GM18909 (cell line): ENCODE measurements at regions not wholly inside any gene's neighbourhood (a gene's known extent, or its start where the extent isn't known, plus 50 kb on each side); places are given as distances from the start of the nearest gene placed in this dataset.

Source experiments
- ATAC-seq: cut with Tn5 transposase; IDR thresholded peaks from one replicate; pipeline ENCODE4 v1.9.1; 2021; ENCODE audit warnings: mild to moderate bottlenecking; ENCODE audit not compliant: unreplicated experiment, poor library complexity

GRCh38 chr6:102662851-102663250 lies 1269.3 kb downstream of the GRIK2 start:
- no peak for ATAC-seq

- ATAC-seq = no peak
Observed at GRCh38 chr6:102660303-102660702, 1266.8 kb downstream of the GRIK2 start.

GRCh38 chr6:102655823-102656222 lies 1262.3 kb downstream of the GRIK2 start:
- no peak for ATAC-seq

GRCh38 chr6:102641426-102641825 lies 1247.9 kb downstream of the GRIK2 start:
- no peak for ATAC-seq

GRCh38 chr6:102631921-102632320 lies 1238.4 kb downstream of the GRIK2 start:
- no peak for ATAC-seq

- ATAC-seq = no peak
Observed at GRCh38 chr6:102623201-102623600, 1229.7 kb downstream of the GRIK2 start.

GRCh38 chr6:102619585-102619984 lies 1226.1 kb downstream of the GRIK2 start:
- no peak for ATAC-seq

GRCh38 chr6:102582569-102582968 lies 1189.1 kb downstream of the GRIK2 start:
- ATAC-seq = no peak

- ATAC-seq = no peak
Observed at GRCh38 chr6:102581378-102582124, 1188.0 kb downstream of the GRIK2 start.

- no peak for ATAC-seq
Observed at GRCh38 chr6:102571236-102571908, 1177.9 kb downstream of the GRIK2 start.

- ATAC-seq = no peak
Observed at GRCh38 chr6:102562713-102563112, 1169.2 kb downstream of the GRIK2 start.

- no peak for ATAC-seq
Observed at GRCh38 chr6:102553214-102553613, 1159.7 kb downstream of the GRIK2 start.

GRCh38 chr6:102549221-102549874 lies 1155.8 kb downstream of the GRIK2 start:
- ATAC-seq = no peak

- ATAC-seq = no peak
Observed at GRCh38 chr6:102525336-102525735, 1131.8 kb downstream of the GRIK2 start.

GRCh38 chr6:102520966-102521365 lies 1127.5 kb downstream of the GRIK2 start:
- ATAC-seq = no peak

- no peak for ATAC-seq
Observed at GRCh38 chr6:102517506-102517905, 1124.0 kb downstream of the GRIK2 start.

- ATAC-seq = peak; percentile 66
Observed at GRCh38 chr6:102501615-102502014, 1108.1 kb downstream of the GRIK2 start.

- ATAC-seq = no peak
Observed at GRCh38 chr6:102494808-102495207, 1101.3 kb downstream of the GRIK2 start.

- ATAC-seq = no peak
Observed at GRCh38 chr6:102493485-102493884, 1100.0 kb downstream of the GRIK2 start.

GRCh38 chr6:102488729-102489128 lies 1095.2 kb downstream of the GRIK2 start:
- no peak for ATAC-seq

GRCh38 chr6:102485480-102485879 lies 1092.0 kb downstream of the GRIK2 start:
- ATAC-seq = no peak
